ENCODE measurements at regions not wholly inside any gene's neighbourhood (a gene's known extent, or its start where the extent isn't known, plus 50 kb on each side); places are given as distances from the start of the nearest gene placed in this dataset.

DNA sequence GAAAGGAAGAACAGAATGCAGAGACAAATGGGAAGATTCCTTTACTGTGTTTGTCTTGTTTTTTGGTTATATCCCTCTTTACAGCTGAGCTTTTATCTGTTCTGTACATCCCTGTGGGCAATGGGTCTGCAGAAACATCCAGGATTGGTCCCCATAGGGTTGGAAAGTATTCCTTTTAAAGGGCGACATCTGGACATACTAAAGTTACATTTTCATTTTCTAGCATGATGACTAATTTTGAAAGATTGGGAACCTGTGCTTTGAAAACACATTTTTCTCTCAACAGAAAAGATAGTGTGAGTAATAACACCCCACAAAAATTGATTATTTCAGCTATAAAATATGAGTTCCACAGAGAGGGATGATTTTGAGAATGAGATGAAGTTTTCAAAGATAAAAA lies 435.8 kb downstream of the GPAM start:
- ChIA-PET POLR2A (no interaction called here), CTCF (no interaction called here)
- Histone ChIP-seq H3K27ac (no peak overlapping the region), H3K4me2 (no peak overlapping the region), H3K4me1 (no peaks in the 10 kb centered on the region), H3K4me3 (no peak overlapping the region), H3K9me3 (no peaks in the 10 kb centered on the region)
- no peak for ATAC-seq
- FAIRE-seq: no peak
- DNase-seq (ENCODE audit: low read depth in 1 of 2, low spot score in 1 of 2): no peak
- WGBS (ENCODE audit: missing lambda C conversion rate): 0% methylated on average over 1 of the region's 1 CpG
- no peak for TF ChIP-seq MYC (IDR thresholded peaks at IDR 0.05; ENCODE audit: borderline replicate concordance, low read length)
- TF ChIP-seq, protein P1, sequence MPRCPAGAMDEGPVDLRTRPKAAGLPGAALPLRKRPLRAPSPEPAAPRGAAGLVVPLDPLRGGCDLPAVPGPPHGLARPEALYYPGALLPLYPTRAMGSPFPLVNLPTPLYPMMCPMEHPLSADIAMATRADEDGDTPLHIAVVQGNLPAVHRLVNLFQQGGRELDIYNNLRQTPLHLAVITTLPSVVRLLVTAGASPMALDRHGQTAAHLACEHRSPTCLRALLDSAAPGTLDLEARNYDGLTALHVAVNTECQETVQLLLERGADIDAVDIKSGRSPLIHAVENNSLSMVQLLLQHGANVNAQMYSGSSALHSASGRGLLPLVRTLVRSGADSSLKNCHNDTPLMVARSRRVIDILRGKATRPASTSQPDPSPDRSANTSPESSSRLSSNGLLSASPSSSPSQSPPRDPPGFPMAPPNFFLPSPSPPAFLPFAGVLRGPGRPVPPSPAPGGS (IDR thresholded peaks at IDR 0.05): no peak
- TF ChIP-seq, protein P2, sequence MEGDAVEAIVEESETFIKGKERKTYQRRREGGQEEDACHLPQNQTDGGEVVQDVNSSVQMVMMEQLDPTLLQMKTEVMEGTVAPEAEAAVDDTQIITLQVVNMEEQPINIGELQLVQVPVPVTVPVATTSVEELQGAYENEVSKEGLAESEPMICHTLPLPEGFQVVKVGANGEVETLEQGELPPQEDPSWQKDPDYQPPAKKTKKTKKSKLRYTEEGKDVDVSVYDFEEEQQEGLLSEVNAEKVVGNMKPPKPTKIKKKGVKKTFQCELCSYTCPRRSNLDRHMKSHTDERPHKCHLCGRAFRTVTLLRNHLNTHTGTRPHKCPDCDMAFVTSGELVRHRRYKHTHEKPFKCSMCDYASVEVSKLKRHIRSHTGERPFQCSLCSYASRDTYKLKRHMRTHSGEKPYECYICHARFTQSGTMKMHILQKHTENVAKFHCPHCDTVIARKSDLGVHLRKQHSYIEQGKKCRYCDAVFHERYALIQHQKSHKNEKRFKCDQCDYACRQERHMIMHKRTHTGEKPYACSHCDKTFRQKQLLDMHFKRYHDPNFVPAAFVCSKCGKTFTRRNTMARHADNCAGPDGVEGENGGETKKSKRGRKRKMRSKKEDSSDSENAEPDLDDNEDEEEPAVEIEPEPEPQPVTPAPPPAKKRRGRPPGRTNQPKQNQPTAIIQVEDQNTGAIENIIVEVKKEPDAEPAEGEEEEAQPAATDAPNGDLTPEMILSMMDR (IDR thresholded peaks at IDR 0.05): no peak
- TF ChIP-seq EHMT2 (IDR thresholded peaks at IDR 0.05; ENCODE audit: low read depth): no peak
- TF ChIP-seq EP300 (IDR thresholded peaks at IDR 0.05): no peak
- TF ChIP-seq, protein P3, sequence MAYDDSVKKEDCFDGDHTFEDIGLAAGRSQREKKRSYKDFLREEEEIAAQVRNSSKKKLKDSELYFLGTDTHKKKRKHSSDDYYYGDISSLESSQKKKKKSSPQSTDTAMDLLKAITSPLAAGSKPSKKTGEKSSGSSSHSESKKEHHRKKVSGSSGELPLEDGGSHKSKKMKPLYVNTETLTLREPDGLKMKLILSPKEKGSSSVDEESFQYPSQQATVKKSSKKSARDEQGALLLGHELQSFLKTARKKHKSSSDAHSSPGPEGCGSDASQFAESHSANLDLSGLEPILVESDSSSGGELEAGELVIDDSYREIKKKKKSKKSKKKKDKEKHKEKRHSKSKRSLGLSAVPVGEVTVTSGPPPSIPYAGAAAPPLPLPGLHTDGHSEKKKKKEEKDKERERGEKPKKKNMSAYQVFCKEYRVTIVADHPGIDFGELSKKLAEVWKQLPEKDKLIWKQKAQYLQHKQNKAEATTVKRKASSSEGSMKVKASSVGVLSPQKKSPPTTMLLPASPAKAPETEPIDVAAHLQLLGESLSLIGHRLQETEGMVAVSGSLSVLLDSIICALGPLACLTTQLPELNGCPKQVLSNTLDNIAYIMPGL (CRISPR knock-in tag; IDR thresholded peaks at IDR 0.05; ENCODE audit: borderline replicate concordance): no peak

DNA sequence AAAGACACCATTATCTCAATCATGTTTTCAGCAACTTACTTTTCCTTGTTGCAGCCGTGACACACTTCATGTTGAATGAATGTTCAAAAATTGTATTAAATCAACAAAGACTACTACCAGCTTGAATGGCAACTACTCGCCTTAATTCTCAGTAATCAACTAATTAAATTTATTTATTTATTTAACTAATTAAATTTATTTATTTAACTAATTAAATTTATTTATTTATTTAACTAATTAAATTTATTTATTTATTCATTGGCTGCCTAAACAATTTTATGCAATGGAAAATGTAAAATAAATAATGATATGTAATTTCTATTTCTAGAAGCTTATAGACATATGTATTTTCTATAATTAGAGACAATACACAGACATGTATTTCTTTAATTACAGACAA lies 435.4 kb downstream of the GPAM start:
- Histone ChIP-seq H3K4me3 (no peak overlapping the region), H3K4me1 (no peaks in the 10 kb centered on the region), H3K9me3 (no peaks in the 10 kb centered on the region), H3K4me2 (no peak overlapping the region), H3K27ac (no peak overlapping the region)
- WGBS (ENCODE audit: missing lambda C conversion rate): 0% methylated on average over 2 of the region's 2 CpGs
- TF ChIP-seq GATA3 (IDR thresholded peaks at IDR 0.05; ENCODE audit: borderline replicate concordance) (no peak), CEBPB (IDR thresholded peaks at IDR 0.05) (no peak), EP300 (IDR thresholded peaks at IDR 0.05) (no peak), BHLHE40 (IDR thresholded peaks at IDR 0.05; ENCODE audit: low read depth, low read length) (no peak), RFX5 (IDR thresholded peaks at IDR 0.05) (no peak), TFCP2L1 (CRISPR knock-in tag; IDR thresholded peaks at IDR 0.05) (no peak), MAZ (IDR thresholded peaks at IDR 0.05; ENCODE audit: borderline replicate concordance, low read depth, low read length) (no peak), FOSL2 (IDR thresholded peaks at IDR 0.05) (no peak), FOSL2 (CRISPR knock-in tag; IDR thresholded peaks at IDR 0.05) (no peak), SREBF2 (IDR thresholded peaks at IDR 0.05) (no peak), JUNB (IDR thresholded peaks at IDR 0.05) (no peak), POLR2AphosphoS2 (conservative IDR thresholded peaks at IDR 0.05; ENCODE audit: low read length) (no peak)
- TF ChIP-seq, protein P4, sequence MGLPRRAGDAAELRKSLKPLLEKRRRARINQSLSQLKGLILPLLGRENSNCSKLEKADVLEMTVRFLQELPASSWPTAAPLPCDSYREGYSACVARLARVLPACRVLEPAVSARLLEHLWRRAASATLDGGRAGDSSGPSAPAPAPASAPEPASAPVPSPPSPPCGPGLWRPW (IDR thresholded peaks at IDR 0.05): no peak
- FAIRE-seq (no peak), ATAC-seq (no peak), DNase-seq (ENCODE audit: low read depth in 1 of 2, low spot score in 1 of 2) (no peak)
- ChIA-PET POLR2A (no interaction called here), CTCF (interaction anchor here (0.5 kb wide), 1 partner anchor 1125 kb away, joined by 3 read pairs; no protein-coding TSS in a partner anchor)

DNA sequence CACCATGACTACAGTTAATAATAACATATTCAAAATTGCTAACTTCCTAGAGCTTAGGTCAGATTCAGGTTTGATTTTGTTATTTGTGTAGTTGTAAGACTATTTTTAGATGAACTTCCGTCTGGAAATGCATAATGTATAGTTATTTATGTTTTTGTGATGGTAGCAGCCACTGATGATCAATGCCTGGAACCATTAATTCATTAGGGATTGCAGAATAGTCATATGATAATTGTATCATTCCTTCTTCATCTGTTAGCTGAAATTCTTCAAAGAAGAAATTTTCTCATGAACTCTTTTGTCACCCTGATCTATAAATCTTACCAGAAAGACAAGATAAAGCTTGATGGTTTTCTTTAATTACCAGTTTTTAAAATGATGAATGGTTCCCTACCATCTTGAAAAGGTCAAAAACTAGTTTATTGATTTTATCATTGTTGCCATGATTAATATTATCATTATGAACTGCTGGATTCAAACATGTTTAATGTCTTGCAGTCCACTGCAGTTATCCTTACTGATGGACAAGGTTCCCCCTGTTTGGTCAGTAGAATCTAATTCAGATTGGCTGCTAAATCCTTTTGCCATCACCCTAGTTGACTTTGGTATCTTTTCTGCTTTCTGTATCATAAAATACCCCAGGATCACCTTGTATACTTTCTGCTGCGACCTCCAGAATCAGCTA lies 433.3 kb downstream of the GPAM start:
- 0% methylated on average over 2 of the region's 2 CpGs for WGBS (ENCODE audit: missing lambda C conversion rate)
- no peak for ATAC-seq
- TF ChIP-seq MYC (IDR thresholded peaks at IDR 0.05; ENCODE audit: borderline replicate concordance, low read length): no peak
- TF ChIP-seq NFE2L2 (conservative IDR thresholded peaks at IDR 0.05; ENCODE audit: low read length): no peak
- TF ChIP-seq, protein P1 (IDR thresholded peaks at IDR 0.05): no peak
- no peak for TF ChIP-seq JUNB (IDR thresholded peaks at IDR 0.05)
- TF ChIP-seq, protein P5, sequence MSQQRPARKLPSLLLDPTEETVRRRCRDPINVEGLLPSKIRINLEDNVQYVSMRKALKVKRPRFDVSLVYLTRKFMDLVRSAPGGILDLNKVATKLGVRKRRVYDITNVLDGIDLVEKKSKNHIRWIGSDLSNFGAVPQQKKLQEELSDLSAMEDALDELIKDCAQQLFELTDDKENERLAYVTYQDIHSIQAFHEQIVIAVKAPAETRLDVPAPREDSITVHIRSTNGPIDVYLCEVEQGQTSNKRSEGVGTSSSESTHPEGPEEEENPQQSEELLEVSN (IDR thresholded peaks at IDR 0.05; ENCODE audit: borderline replicate concordance, low read depth): no peak
- TF ChIP-seq MAFK (IDR thresholded peaks at IDR 0.05; ENCODE audit: partially characterized antibody): no peak
- CTCF ChIA-PET: no interaction called here
- Histone ChIP-seq H3K27ac (no peak overlapping the region), H3K9me3 (no peaks in the 10 kb centered on the region), H3K4me3 (no peak overlapping the region), H3K4me1 (no peaks in the 10 kb centered on the region), H3K4me2 (no peak overlapping the region)
- no peak for FAIRE-seq
- no peak for DNase-seq (ENCODE audit: low read depth in 1 of 2, low spot score in 1 of 2)
- POLR2A ChIA-PET: no interaction called here
